Ovary (tissue), 3 donors: ENCODE measurements at regions not wholly inside any gene's neighbourhood (a gene's known extent, or its start where the extent isn't known, plus 50 kb on each side); places are given as distances from the start of the nearest gene placed in this dataset.
"Not testable (repeated sequence)": the region's sequence is repeated elsewhere in the genome, so short reads cannot be mapped to it uniquely, and the experiment has no call there.

Experiments
- POLR2A ChIP-seq: fragments of 450-650 bp; IDR thresholded peaks from one replicate; pipeline ENCODE4 v1.6.1; 2017; ENCODE audit warnings: antibody characterized with exemption, mild to moderate bottlenecking, moderate library complexity
- TF ChIP-seq, protein P1 (sequence below), 3 donors: fragments of 450-650 bp in 2 of 3; fragments of 200-600 bp in 1 of 3; IDR thresholded peaks; one replicate each; pipeline versions ENCODE4 v1.5.1 to v1.8.0; 2016 to 2022; ENCODE audit warnings: antibody characterized with exemption in 3 of 3, mild to moderate bottlenecking in 1 of 3
- donor health status: DM: no; HTN: no; CAD: no.

DNA sequence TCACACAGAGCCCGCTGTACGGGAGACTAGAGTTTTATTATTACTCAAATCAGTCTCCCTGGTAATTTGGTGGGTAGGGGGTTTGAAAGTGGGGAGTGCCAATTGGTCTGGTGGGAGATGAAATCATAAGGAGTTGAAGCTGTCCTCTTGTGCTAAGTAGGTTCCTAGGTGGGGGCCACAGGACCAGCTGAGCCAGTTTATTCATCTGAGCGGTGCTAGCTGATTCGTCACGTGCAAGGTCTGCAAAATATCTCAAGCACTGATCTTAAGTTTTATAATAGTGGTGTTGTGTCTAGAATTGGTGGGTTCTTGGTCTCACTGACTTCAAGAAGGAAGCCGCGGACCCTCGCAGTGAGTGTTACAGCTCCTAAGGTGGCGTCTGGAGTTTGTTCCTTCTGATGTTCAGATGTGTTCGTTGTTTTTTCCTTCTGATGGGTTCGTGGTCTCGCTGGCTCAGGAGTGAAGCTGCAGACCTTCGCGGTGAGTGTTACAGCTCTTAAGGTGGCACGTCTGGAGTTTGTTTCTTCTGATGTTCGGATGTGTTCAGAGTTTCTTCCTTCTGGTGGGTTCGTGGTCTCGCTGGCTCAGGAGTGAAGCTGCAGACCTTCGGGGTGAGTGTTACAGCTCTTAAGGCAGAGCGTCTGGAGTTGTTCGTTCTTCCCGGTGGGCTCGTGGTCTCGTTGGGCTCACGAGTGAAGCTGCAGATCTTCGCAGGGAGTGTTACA, 158.5 kb upstream of the GNAI1 start:
- not testable (repeated sequence) for TF ChIP-seq POLR2A
- TF ChIP-seq, protein P1, sequence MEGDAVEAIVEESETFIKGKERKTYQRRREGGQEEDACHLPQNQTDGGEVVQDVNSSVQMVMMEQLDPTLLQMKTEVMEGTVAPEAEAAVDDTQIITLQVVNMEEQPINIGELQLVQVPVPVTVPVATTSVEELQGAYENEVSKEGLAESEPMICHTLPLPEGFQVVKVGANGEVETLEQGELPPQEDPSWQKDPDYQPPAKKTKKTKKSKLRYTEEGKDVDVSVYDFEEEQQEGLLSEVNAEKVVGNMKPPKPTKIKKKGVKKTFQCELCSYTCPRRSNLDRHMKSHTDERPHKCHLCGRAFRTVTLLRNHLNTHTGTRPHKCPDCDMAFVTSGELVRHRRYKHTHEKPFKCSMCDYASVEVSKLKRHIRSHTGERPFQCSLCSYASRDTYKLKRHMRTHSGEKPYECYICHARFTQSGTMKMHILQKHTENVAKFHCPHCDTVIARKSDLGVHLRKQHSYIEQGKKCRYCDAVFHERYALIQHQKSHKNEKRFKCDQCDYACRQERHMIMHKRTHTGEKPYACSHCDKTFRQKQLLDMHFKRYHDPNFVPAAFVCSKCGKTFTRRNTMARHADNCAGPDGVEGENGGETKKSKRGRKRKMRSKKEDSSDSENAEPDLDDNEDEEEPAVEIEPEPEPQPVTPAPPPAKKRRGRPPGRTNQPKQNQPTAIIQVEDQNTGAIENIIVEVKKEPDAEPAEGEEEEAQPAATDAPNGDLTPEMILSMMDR (IDR thresholded peaks at IDR 0.05), result not testable (repeated sequence)
